Stomach (tissue), 8 donors: ENCODE measurements at regions not wholly inside any gene's neighbourhood (a gene's known extent, or its start where the extent isn't known, plus 50 kb on each side); places are given as distances from the start of the nearest gene placed in this dataset.

ENCODE experiments used
- DNase-seq, 2 donors: peaks; one replicate each; pipeline versions ENCODE4 v3.0.0 to v3.0.0-alpha.2; 2013 to 2019
- H3K27ac ChIP-seq, 5 donors: fragments of 200-600 bp in 4 of 5; sonication (generic) in 4 of 5; one replicate each; pipeline ENCODE4 v1.5.1; 2013 to 2019; ENCODE audit warnings: mild to moderate bottlenecking in 1 of 5, moderate library complexity in 1 of 5
- H3K27me3 ChIP-seq, 3 donors: fragments of 200-600 bp; sonication (generic); one replicate each; pipeline ENCODE4 v1.5.1; 2017 to 2019; ENCODE audit warnings: mixed run types in 1 of 3
- H3K36me3 ChIP-seq, 4 donors: fragments of 200-600 bp; sonication (generic); 1 replicate in 3 of 4; 2 replicates in 1 of 4; pipeline ENCODE4 v1.5.1; 2016 to 2019
- H3K4me1 ChIP-seq, 4 donors: fragments of 200-600 bp; sonication (generic); one replicate each; pipeline ENCODE4 v1.5.1; 2016 to 2019
- H3K4me3 ChIP-seq, 4 donors: fragments of 200-600 bp; sonication (generic) in 3 of 4; one replicate each; pipeline ENCODE4 v1.5.1; 2016 to 2019; ENCODE audit warnings: mild to moderate bottlenecking in 1 of 4
- H3K9me3 ChIP-seq, 4 donors: fragments of 200-600 bp; sonication (generic); one replicate each; pipeline ENCODE4 v1.5.1; 2016 to 2019
- EP300 ChIP-seq: sonication (generic); formaldehyde crosslinking; IDR thresholded peaks from one replicate; pipeline ENCODE4 v1.6.1; 2017; ENCODE audit warnings: antibody characterized with exemption
- POLR2A ChIP-seq, 4 donors: fragments of 450-650 bp; IDR thresholded peaks; one replicate each; pipeline ENCODE4 v1.6.1; 2016; ENCODE audit warnings: antibody characterized with exemption in 4 of 4, control low read depth in 2 of 4, mild to moderate bottlenecking in 1 of 4, moderate library complexity in 1 of 4
- POLR2AphosphoS5 ChIP-seq, 3 donors: sonication (generic); formaldehyde crosslinking; IDR thresholded peaks; one replicate each; pipeline ENCODE4 v1.6.1; 2016; ENCODE audit warnings: antibody characterized with exemption in 3 of 3
- WGBS, 5 donors: extraction: QIAGEN DNeasy Blood & Tissue Kit in 3 of 5; methylation state at CpG; one replicate each; pipeline versions ENCODE4 v1.1.5 to v1.1.7; 2013 to 2018; 5-methylcytosine and 5-hydroxymethylcytosine counted together
- intact Hi-C: fragments of 100-400 bp; cut with DNase I; formaldehyde crosslinking; loops from one replicate; pipeline ENCODE4 v1.15.1; 2023; ENCODE audit warnings: low total_unique reads
- TF ChIP-seq, protein P1 (sequence below), 7 experiments: fragments of 450-650 bp in 4 of 7; fragments of 200-600 bp in 3 of 7; sonication (generic) in 3 of 7; IDR thresholded peaks; one replicate each; pipeline ENCODE4 v1.5.1; 2016 to 2019; ENCODE audit warnings: antibody characterized with exemption in 7 of 7, control low read depth in 2 of 7, mild to moderate bottlenecking in 1 of 7
- donor health status: healthy with polysubstance abuse.
- donor health status: Bipolar disorder and iron deficiency.
- donor health status: healthy.

DNA sequence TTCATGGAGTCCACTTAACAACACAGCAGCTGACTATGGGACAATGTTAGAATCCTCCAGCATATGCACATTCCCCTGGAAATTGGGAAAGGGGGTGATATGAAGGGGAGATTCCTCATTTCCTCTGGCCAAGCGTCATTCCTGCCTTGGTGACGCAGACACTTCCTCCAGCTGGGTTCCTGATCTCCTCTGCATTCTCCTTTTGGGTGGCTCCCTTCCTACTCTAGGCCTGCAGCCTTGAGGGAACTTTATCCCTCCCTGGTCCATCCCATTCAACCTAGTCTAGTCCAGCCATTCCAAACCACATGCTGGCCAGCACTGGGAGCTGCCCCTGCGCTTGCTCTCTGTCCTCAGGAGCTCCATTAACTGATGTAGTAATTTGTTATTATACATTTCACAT is 216.8 kb downstream of the VAPA start:
- no peak overlapping the region for H3K27ac ChIP-seq
- WGBS, 5 donors, result 82 to 99% (median 91%) methylated on average over 3 of the region's 3 CpGs

DNA sequence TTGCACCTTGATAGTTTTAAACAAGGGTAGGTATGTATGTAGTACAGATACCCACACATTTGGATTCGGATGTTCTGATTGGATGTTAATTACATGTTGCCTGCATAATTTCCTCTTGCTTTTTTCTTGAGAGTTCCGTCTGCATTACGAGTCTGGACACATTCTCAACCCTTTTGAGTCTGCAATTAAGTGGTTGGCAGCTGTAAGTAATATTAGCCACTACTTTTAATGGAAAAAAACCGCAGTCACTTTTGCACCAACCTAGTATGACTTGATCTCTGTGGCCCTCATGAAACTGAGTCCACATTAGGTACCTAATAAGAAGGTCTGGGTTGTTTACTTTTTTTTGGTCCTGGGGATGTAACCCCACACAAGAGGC is 217.3 kb downstream of the VAPA start:
- 78 to 86% (median 80%) methylated on average over 4 of the region's 4 CpGs for WGBS, 5 donors
- no peak overlapping the region for H3K27ac ChIP-seq
- DNase-seq, result no peak
- H3K9me3 ChIP-seq, result no peaks in the 10 kb centered on the region
- H3K27me3 ChIP-seq, result peaks cover 0 to 11% (median 10%) of the 10 kb centered on the region in 3 donors
- no peak for TF ChIP-seq EP300
- TF ChIP-seq POLR2AphosphoS5 (IDR thresholded peaks at IDR 0.05), result no peak
- TF ChIP-seq, protein P1, sequence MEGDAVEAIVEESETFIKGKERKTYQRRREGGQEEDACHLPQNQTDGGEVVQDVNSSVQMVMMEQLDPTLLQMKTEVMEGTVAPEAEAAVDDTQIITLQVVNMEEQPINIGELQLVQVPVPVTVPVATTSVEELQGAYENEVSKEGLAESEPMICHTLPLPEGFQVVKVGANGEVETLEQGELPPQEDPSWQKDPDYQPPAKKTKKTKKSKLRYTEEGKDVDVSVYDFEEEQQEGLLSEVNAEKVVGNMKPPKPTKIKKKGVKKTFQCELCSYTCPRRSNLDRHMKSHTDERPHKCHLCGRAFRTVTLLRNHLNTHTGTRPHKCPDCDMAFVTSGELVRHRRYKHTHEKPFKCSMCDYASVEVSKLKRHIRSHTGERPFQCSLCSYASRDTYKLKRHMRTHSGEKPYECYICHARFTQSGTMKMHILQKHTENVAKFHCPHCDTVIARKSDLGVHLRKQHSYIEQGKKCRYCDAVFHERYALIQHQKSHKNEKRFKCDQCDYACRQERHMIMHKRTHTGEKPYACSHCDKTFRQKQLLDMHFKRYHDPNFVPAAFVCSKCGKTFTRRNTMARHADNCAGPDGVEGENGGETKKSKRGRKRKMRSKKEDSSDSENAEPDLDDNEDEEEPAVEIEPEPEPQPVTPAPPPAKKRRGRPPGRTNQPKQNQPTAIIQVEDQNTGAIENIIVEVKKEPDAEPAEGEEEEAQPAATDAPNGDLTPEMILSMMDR (IDR thresholded peaks at IDR 0.05), result no peak
- no peak for TF ChIP-seq POLR2A (IDR thresholded peaks at IDR 0.05)
- H3K4me3 ChIP-seq, result no peak overlapping the region
- intact Hi-C loops, result no loop called here
- peaks cover 8 to 15% (median 12%) of the 10 kb centered on the region in 4 donors for H3K4me1 ChIP-seq
- H3K36me3 ChIP-seq, result no peaks in the 10 kb centered on the region

More for the DNA sequence above, 216.8 kb downstream of the VAPA start:
- H3K36me3 ChIP-seq, result no peaks in the 10 kb centered on the region
- H3K9me3 ChIP-seq, result no peaks in the 10 kb centered on the region
- no peak for TF ChIP-seq EP300
- TF ChIP-seq POLR2A (IDR thresholded peaks at IDR 0.05), result no peak
- TF ChIP-seq, protein P1 (IDR thresholded peaks at IDR 0.05), result no peak
- no peak for TF ChIP-seq POLR2AphosphoS5 (IDR thresholded peaks at IDR 0.05)
- intact Hi-C loops, result no loop called here
- no peak overlapping the region for H3K4me3 ChIP-seq
- peaks cover 0 to 11% (median 10%) of the 10 kb centered on the region in 3 donors for H3K27me3 ChIP-seq
- H3K4me1 ChIP-seq, result peaks cover 8 to 15% (median 12%) of the 10 kb centered on the region in 4 donors
- no peak for DNase-seq

DNA sequence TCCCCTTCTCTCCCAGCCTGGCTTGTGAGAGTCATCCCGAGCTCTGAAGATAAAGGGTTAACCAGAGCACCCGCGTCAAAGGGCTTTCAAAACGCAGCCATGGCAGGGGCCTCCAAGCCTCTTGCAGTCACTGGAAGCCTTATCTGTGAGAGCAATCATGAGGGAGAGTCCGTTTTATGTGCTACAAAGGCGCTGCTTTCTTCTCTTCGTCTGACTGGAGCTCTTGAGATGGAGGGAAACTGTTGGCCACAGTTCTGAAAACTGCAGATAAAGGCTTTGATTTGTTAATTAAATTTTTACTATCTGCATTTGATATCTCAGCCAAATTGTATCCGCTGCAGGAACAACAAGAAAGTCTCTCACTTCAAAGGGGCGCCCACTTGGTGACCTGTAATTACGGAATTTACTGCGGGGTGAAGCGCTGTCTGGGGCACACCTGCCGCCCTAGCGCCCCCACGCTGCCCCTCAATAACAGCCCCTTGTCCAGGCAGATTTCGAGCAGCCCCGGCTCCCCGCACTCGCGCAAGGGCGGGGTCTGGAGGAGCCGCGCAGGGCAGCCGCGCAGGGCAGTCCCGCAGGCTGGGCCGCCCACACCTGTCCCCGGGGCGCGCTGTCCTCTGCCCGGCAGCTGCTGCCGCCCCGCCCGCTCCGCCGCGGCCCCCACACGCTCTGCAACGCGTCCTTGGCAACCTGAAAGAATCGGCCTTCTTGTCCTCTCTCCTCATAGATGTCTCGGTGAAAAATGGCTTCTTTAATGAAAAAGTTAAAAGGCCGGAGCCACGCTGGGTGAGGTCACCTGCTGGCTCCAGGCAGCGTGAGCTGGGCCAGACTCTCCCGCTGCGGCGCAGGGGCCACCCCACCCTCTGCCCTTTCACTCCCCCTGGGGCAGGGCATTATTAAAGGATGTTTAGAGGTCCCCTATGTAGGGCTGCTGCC is 217.9 kb downstream of the VAPA start:
- no peaks in the 10 kb centered on the region for H3K36me3 ChIP-seq
- no peaks in the 10 kb centered on the region for H3K9me3 ChIP-seq
- H3K4me3 ChIP-seq, result peak overlapping the region; percentile 29 to 55 (median 40)
- H3K27me3 ChIP-seq, result peaks cover 0 to 11% (median 10%) of the 10 kb centered on the region in 3 donors
- 8 to 21% (median 9%) methylated on average over 26 to 48 of the region's 48 CpGs for WGBS, 5 donors
- peak in 1 of 2 donors; percentile 78 for DNase-seq
- TF ChIP-seq, protein P1 (IDR thresholded peaks at IDR 0.05), result no peak
- TF ChIP-seq POLR2A (IDR thresholded peaks at IDR 0.05) (no peak), POLR2AphosphoS5 (IDR thresholded peaks at IDR 0.05) (no peak), EP300 (no peak)
- peak overlapping the region in 2 of 5 donors; percentile 32 to 38 for H3K27ac ChIP-seq
- peaks cover 8 to 15% (median 12%) of the 10 kb centered on the region in 4 donors for H3K4me1 ChIP-seq
- intact Hi-C loops, result no loop called here

DNA sequence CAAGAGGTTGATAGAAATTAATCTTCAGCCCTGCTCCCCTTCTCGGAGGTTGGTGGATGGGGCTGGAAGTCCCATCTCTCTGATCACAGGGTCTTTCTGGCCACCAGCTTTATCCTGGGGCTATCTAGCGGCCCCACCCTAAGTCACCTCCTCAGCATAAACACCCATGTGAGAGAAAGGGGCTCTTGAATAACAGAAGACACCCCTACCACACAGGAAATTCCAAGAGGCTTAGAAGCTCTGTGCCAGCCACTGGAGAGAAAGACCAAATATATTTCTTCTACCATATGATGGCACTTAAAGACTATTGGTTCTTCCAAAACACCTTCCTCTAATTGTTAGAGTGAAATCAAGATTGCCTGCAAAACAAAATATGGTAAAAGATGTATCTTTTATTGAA is 219.7 kb downstream of the VAPA start:
- WGBS, 5 donors, result 91 to 100% (median 96%) methylated on average over 2 of the region's 2 CpGs
- intact Hi-C loops, result no loop called here

More for the DNA sequence above, 219.7 kb downstream of the VAPA start:
- peaks cover 8 to 15% (median 12%) of the 10 kb centered on the region in 4 donors for H3K4me1 ChIP-seq
- peaks cover 0 to 11% (median 10%) of the 10 kb centered on the region in 3 donors for H3K27me3 ChIP-seq
- no peaks in the 10 kb centered on the region for H3K9me3 ChIP-seq
- no peak overlapping the region for H3K27ac ChIP-seq
- no peaks in the 10 kb centered on the region for H3K36me3 ChIP-seq
- DNase-seq, result no peak
- TF ChIP-seq, protein P1 (IDR thresholded peaks at IDR 0.05), result no peak
- TF ChIP-seq EP300, result no peak
- no peak for TF ChIP-seq POLR2AphosphoS5 (IDR thresholded peaks at IDR 0.05)
- no peak for TF ChIP-seq POLR2A (IDR thresholded peaks at IDR 0.05)
- no peak overlapping the region for H3K4me3 ChIP-seq
